Common myeloid progenitor, CD34-positive (primary cell): ENCODE measurements at regions not wholly inside any gene's neighbourhood (a gene's known extent, or its start where the extent isn't known, plus 50 kb on each side); places are given as distances from the start of the nearest gene placed in this dataset.
"Not testable (repeated sequence)": the region's sequence is repeated elsewhere in the genome, so short reads cannot be mapped to it uniquely, and the experiment has no call there.

ENCODE experiments used
- CTCF ChIA-PET: fragments of 350-600 bp; sonication (Branson Sonifier 250); formaldehyde crosslinking; loops from one replicate; lab custom pipeline; 2021; ENCODE audit warnings: antibody characterized with exemption; lab: Charles Lee
- POLR2A ChIA-PET: fragments of 350-600 bp; sonication (Branson Sonifier 250); formaldehyde crosslinking; loops from one replicate; lab custom pipeline; 2021; ENCODE audit warnings: antibody characterized with exemption; lab: Charles Lee
- DNase-seq, 3 donors: peaks; one replicate each; pipeline versions ENCODE4 v3.0.0 to v3.0.0-alpha.2; 2013
- H3K27ac ChIP-seq, 2 experiments: 1 replicate in 1 of 2; 2 replicates in 1 of 2; pipeline ENCODE4 v1.7.0; 2013; ENCODE audit warnings: inconsistent platforms in 2 of 2, low read length in 2 of 2, mild to moderate bottlenecking in 2 of 2, low read depth in 1 of 2, moderate library complexity in 1 of 2; ENCODE audit not compliant: severe bottlenecking in 2 of 2, insufficient read depth in 1 of 2, poor library complexity in 1 of 2
- H3K27me3 ChIP-seq, 5 experiments: replicated peaks in 2 of 5; 1 replicate in 3 of 5; 2 replicates in 2 of 5; pipeline versions ENCODE4 v1.6.1 to v1.7.0; 2013; ENCODE audit warnings: low read length in 4 of 5, mild to moderate bottlenecking in 2 of 5, moderate library complexity in 2 of 5, inconsistent platforms in 1 of 5; ENCODE audit not compliant: insufficient read depth in 5 of 5, control insufficient read depth in 4 of 5
- H3K36me3 ChIP-seq, 4 experiments: 1 replicate in 2 of 4; 2 replicates in 2 of 4; pipeline versions ENCODE4 v1.6.1 to v1.7.0; 2013; ENCODE audit warnings: low read length in 3 of 4, control low read depth in 1 of 4, mild to moderate bottlenecking in 1 of 4; ENCODE audit not compliant: control insufficient read depth in 4 of 4, insufficient read depth in 4 of 4
- H3K4me1 ChIP-seq, 4 experiments: 1 replicate in 3 of 4; 2 replicates in 1 of 4; pipeline versions ENCODE4 v1.6.1 to v1.7.1; 2013; ENCODE audit warnings: low read length in 3 of 4, mild to moderate bottlenecking in 3 of 4, control low read depth in 1 of 4, inconsistent platforms in 1 of 4, moderate library complexity in 1 of 4; ENCODE audit not compliant: control insufficient read depth in 4 of 4, insufficient read depth in 4 of 4; ENCODE audit errors: control extremely low read depth in 1 of 4
- H3K4me3 ChIP-seq, 7 experiments: 1 replicate in 4 of 7; 2 replicates in 3 of 7; pipeline versions ENCODE4 v1.5.1 to v1.7.0; 2013; ENCODE audit warnings: mild to moderate bottlenecking in 7 of 7, low read length in 6 of 7, moderate library complexity in 6 of 7, inconsistent platforms in 2 of 7, low read depth in 2 of 7, control low read depth in 1 of 7; ENCODE audit not compliant: insufficient read depth in 4 of 7, control insufficient read depth in 1 of 7; ENCODE audit errors: extremely low read depth in 1 of 7
- H3K9me3 ChIP-seq, 5 experiments: 1 replicate in 4 of 5; 2 replicates in 1 of 5; pipeline versions ENCODE4 v1.6.1 to v1.7.1; 2013; ENCODE audit warnings: low read length in 4 of 5, mild to moderate bottlenecking in 2 of 5, inconsistent platforms in 1 of 5, low read depth in 1 of 5, moderate library complexity in 1 of 5; ENCODE audit not compliant: control insufficient read depth in 4 of 5, insufficient read depth in 2 of 5; ENCODE audit errors: control extremely low read depth in 1 of 5
- WGBS: methylation state at CpG from one replicate; pipeline ENCODE4 v1.1.5; 2013; ENCODE audit not compliant: insufficient coverage; 5-methylcytosine and 5-hydroxymethylcytosine counted together

DNA sequence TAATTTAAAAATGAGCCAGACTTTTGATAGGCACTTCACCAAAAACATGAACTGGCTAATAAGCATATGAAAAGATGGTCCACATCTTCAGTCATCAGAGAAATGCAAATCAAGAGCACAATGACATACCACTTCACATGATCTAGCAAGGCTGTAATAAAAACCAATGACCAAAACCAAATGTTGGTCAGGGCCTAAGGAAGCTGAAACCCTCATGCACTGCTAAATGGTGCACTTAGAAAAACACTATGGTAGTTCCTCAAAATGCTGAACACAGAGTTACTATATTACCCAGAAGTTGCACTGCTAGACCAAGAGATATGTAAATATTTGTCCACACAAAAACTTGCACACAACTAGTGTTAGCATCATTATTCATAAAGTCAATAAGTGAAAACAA is 504.9 kb upstream of the SOX11 start:
- Histone ChIP-seq H3K4me3 (no peak overlapping the region), H3K9me3 (peaks cover 0 to 1% (median 0%) of the 10 kb centered on the region in 5 experiments), H3K36me3 (no peaks in the 10 kb centered on the region), H3K27ac (no peak overlapping the region), H3K4me1 (no peaks in the 10 kb centered on the region), H3K27me3 (no peaks in the 10 kb centered on the region)
- ChIA-PET POLR2A (no interaction called here), CTCF (no interaction called here)
- DNase-seq: no peak

DNA sequence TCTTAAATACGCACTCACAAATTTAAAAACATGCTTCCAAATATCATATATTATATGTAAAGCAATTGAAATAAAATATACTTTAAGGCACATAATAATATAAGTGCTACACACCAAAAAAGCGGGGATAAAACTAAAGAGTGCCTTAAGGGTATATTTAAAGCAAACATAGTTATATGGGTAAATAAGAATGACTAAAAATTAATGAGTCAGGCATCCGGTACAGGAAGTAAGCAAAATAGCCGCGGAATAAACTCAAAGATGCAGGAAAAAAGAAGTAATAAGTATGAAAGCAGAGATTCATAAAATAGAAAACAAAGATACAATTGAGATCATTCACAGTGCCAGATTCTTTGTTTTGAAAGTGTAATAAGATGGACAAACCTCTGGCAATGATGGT is 503.5 kb upstream of the SOX11 start:
- H3K4me1 ChIP-seq: no peaks in the 10 kb centered on the region
- H3K4me3 ChIP-seq: no peak overlapping the region
- no peak for DNase-seq
- CTCF ChIA-PET: no interaction called here
- POLR2A ChIA-PET: no interaction called here
- WGBS: 100% methylated on average over 1 of the region's 5 CpGs
- H3K27ac ChIP-seq: no peak overlapping the region
- H3K36me3 ChIP-seq: no peaks in the 10 kb centered on the region
- no peaks in the 10 kb centered on the region for H3K9me3 ChIP-seq
- H3K27me3 ChIP-seq: no peaks in the 10 kb centered on the region

DNA sequence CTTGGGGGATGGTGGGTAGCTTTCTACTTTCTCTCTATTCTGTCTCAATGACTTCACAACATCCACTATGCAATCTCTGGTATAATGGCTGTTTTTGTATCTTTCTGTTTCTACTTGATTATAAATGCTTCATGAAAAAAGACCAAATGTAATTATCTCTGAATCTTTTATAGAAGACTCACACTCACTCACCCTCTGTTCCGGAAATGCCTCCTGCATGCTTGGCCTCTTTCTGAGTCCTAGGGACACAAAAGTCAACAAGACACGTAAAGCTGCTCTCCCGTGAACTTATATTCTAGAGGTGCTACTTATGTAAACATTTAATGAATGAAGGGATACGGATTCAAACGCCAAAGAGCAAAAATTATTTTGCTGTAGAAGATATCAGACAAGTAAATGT is 502.2 kb upstream of the SOX11 start:
- Histone ChIP-seq H3K27me3 (no peaks in the 10 kb centered on the region), H3K27ac (no peak overlapping the region), H3K4me3 (no peak overlapping the region), H3K36me3 (no peaks in the 10 kb centered on the region), H3K9me3 (no peaks in the 10 kb centered on the region), H3K4me1 (no peaks in the 10 kb centered on the region)
- DNase-seq: no peak
- POLR2A ChIA-PET: no interaction called here
- 67% methylated on average over 1 of the region's 5 CpGs for WGBS
- CTCF ChIA-PET: no interaction called here

DNA sequence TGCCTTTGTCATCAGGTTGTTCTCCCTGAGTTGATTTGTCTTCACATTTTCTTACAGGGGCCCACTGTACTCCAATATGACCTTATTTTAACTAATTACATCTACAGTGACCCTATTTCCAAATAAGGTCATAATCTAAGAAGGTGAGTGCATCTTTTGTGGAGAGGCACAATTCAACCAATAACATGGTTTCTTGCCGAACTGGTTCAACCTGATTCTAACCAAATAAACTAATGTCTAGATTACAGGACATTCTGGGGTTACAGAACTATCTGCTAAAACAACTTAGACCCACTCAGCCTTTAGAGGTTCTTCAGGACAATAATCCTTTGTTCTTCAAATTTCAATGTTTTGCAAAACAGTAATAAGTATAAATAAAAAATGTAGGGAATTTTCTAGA is 496.5 kb upstream of the SOX11 start:
- Histone ChIP-seq H3K9me3 (no peaks in the 10 kb centered on the region), H3K36me3 (no peaks in the 10 kb centered on the region), H3K4me1 (no peaks in the 10 kb centered on the region), H3K27me3 (no peaks in the 10 kb centered on the region), H3K4me3 (no peak overlapping the region), H3K27ac (no peak overlapping the region)
- POLR2A ChIA-PET: interaction anchor here (0.6 kb wide), 1 partner anchor 71 kb away, joined by 4 read pairs; no protein-coding TSS in a partner anchor
- no CpG with 5 or more reads among the region's 1 CpG for WGBS
- CTCF ChIA-PET: no interaction called here
- DNase-seq: no peak

DNA sequence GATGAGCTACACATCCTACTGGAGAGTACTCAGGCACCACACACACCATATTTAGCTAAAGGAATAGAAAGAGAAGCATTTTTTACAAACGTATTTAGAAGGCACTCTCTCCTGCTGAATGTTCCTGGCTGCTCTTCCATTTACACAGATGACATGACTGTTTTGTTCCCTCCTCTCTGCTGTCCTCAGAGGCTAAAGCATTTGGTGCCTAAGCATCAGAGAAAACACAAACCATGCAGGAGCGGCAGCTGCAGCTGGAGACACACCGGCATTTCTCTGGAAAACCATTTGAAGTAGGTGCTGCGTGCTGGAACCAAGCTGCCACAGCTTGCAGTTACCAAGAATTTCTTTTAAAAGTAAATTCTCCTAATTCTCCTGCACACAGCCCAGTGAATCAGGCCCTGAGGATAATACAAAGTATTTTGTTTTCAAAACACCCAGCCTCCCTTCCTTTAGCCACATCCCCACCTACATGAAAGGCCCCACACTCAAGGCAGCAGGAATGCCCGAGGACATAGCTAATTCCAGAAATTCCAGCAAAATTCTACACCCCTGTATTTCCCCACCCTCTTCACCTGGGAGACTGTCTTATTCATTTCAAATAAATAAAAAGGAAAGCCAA is 488.9 kb upstream of the SOX11 start:
- Histone ChIP-seq H3K36me3 (no peaks in the 10 kb centered on the region), H3K4me1 (no peaks in the 10 kb centered on the region), H3K9me3 (no peaks in the 10 kb centered on the region), H3K27me3 (no peaks in the 10 kb centered on the region), H3K4me3 (no peak overlapping the region), H3K27ac (no peak overlapping the region)
- no peak for DNase-seq
- WGBS: 81% methylated on average over 4 of the region's 5 CpGs
- ChIA-PET CTCF (no interaction called here), POLR2A (no interaction called here)

DNA sequence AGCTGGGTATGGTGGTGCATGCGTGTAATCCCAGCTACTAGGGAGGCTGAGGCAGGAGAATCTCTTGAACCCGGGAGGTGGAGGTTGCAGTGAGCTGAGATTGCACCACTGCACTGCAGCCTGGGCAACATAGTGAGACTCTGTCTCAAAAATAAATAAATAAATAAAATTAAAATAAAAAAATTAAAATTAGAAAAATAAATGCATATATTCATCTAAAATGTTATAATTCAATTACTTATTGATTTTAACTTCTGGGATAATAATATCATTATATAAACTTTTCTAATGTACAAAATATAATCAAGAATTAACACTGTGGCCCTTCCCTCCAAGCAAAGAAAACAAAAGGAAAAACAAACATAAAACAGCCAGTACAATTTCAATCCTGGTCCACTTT is 485.4 kb upstream of the SOX11 start:
- H3K27me3 ChIP-seq, CTCF ChIA-PET, H3K4me1 ChIP-seq, H3K36me3 ChIP-seq, POLR2A ChIA-PET, H3K27ac ChIP-seq, DNase-seq, H3K9me3 ChIP-seq, H3K4me3 ChIP-seq: not testable (repeated sequence)
- WGBS: no CpG with 5 or more reads among the region's 2 CpGs

DNA sequence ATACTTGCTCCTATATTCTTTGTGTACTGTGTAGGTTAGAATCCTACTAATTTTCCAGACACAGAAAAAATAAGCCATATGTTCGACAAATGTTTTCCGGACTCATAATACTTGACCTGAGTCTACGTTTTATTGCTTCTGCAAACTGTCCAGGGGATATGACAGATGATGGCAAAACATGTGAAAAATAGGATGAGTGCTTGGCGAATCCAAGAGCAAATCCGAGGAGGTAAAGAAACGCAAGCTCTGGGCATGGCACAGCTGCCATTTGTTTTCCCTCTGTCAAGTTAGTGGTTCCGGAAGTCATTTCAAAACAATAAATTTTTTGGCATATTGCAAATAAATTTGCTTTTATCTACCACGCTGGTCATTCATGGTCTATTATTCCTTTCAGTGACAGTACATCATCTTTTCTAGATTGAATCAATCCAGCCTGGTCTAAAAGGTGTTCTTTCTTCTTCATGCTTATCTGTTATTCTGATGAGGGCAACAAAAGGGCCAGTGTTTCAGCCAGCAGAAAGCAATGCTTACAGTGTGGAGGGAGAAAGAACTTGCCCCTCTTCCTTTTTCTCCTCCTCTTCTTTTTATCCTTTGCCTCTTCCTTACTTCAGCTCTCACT is 476.1 kb upstream of the SOX11 start:
- no peak overlapping the region for H3K27ac ChIP-seq
- H3K4me1 ChIP-seq: no peaks in the 10 kb centered on the region
- POLR2A ChIA-PET: no interaction called here
- no peaks in the 10 kb centered on the region for H3K9me3 ChIP-seq
- H3K4me3 ChIP-seq: no peak overlapping the region
- 95% methylated on average over 5 of the region's 8 CpGs for WGBS
- DNase-seq: no peak
- CTCF ChIA-PET: no interaction called here
- no peaks in the 10 kb centered on the region for H3K36me3 ChIP-seq
- H3K27me3 ChIP-seq: no peaks in the 10 kb centered on the region
